ENCODE measurements at regions not wholly inside any gene's neighbourhood (a gene's known extent, or its start where the extent isn't known, plus 50 kb on each side); places are given as distances from the start of the nearest gene placed in this dataset.

GRCh38 chr6:51550243-51550642 is 537.2 kb downstream of the PKHD1 start (continued):
- TF ChIP-seq NKRF (conservative IDR thresholded peaks at IDR 0.05) (no peak), MEF2A (IDR thresholded peaks at IDR 0.05; ENCODE audit: insufficient read depth, low read depth, low read length) (no peak)

- ATAC-seq (no peak), DNase-seq (ENCODE audit: low read depth, low spot score) (no peak), FAIRE-seq (no peak)
- WGBS (ENCODE audit: insufficient coverage, insufficient replicate concordance, low lambda C conversion rate, missing lambda C conversion rate): 42% methylated on average over 3 of the region's 3 CpGs
- Histone ChIP-seq H3K27me3 (replicated peaks in 1 of 2; ENCODE audit: control insufficient read depth in 2 of 2, insufficient read depth in 2 of 2, low read length in 1 of 2) (peaks cover 0 to 6% of the 10 kb centered on the region in 2 experiments; a peak in 1 of 4 replicates), H3K36me3 (ENCODE audit: control insufficient read depth in 2 of 2, insufficient read depth in 2 of 2, low read length in 1 of 2) (no peaks in the 10 kb centered on the region), H3K4me3 (no peak overlapping the region), H4K20me1 (ENCODE audit: control insufficient read depth, insufficient read depth) (no peaks in the 10 kb centered on the region), H3K4me2 (ENCODE audit: control insufficient read depth, insufficient read depth) (no peak overlapping the region), H3K27ac (ENCODE audit: control insufficient read depth, insufficient read depth) (no peak overlapping the region), H2AFZ (ENCODE audit: control insufficient read depth, low read depth, low read length) (no peak overlapping the region), H3K9me3 (replicated peaks; ENCODE audit: control insufficient read depth, insufficient read depth, low read length) (no peaks in the 10 kb centered on the region), H3K79me2 (ENCODE audit: control insufficient read depth, insufficient read depth, low read length) (no peaks in the 10 kb centered on the region), H3K9ac (ENCODE audit: control insufficient read depth, insufficient read depth, low read length) (no peak overlapping the region), H3K4me1 (ENCODE audit: control insufficient read depth, insufficient read depth, low read length) (no peaks in the 10 kb centered on the region)
- RAD21 ChIA-PET (ENCODE audit: unreplicated experiment): no interaction called here
- TF ChIP-seq NBN (IDR thresholded peaks at IDR 0.05) (no peak), SMAD1 (IDR thresholded peaks at IDR 0.05; ENCODE audit: low read depth, partially characterized antibody) (no peak), ZZZ3 (IDR thresholded peaks at IDR 0.05; ENCODE audit: control insufficient read depth, insufficient read length, low read depth) (no peak), HCFC1 (IDR thresholded peaks at IDR 0.05; ENCODE audit: low read length) (no peak), BCLAF1 (IDR thresholded peaks at IDR 0.05) (no peak), ATF2 (IDR thresholded peaks at IDR 0.05; ENCODE audit: low read length) (no peak), NFIC (IDR thresholded peaks at IDR 0.05; ENCODE audit: low read depth, low read length) (no peak), FOXM1 (IDR thresholded peaks at IDR 0.05; ENCODE audit: low read depth, low read length) (no peak), RFX5 (IDR thresholded peaks at IDR 0.05; ENCODE audit: low read depth, low read length) (no peak), EGR1 (IDR thresholded peaks at IDR 0.05; ENCODE audit: borderline replicate concordance in 1 of 2, low read depth in 2 of 2, low read length in 2 of 2) (no peak), PAX8 (IDR thresholded peaks at IDR 0.05) (no peak), HSF1 (IDR thresholded peaks at IDR 0.05; ENCODE audit: low read depth, low read length) (no peak), EED (IDR thresholded peaks at IDR 0.05; ENCODE audit: low read depth) (no peak)
- SMC1A ChIA-PET (ENCODE audit: uncharacterized antibody, unreplicated experiment): interaction anchor here (0.7 to 1.1 kb wide), 2 partner anchors 10 to 469 kb away, joined by 3 to 5 read pairs; no protein-coding TSS in a partner anchor
- POLR2A ChIA-PET: no interaction called here
- in situ Hi-C loops (cut with MboI): no loop called here
- no TSS peak for BruUV-seq (replicated peaks)
- intact Hi-C loops (cut with micrococcal nuclease; ENCODE audit: unreplicated experiment): loop anchor here (10.0 kb wide), 1 partner anchor 462 kb away; no protein-coding TSS in a partner anchor
- CTCF ChIA-PET: interaction anchor here (0.6 kb wide), 1 partner anchor 104 kb away, joined by 3 read pairs; no protein-coding TSS in a partner anchor
These were observed 535.0 kb downstream of the PKHD1 start for GRCh38 chr6:51552435-51552834.

Data from GM12878 (cell line).